Large intestine (tissue), 3 donors: ENCODE measurements at regions not wholly inside any gene's neighbourhood (a gene's known extent, or its start where the extent isn't known, plus 50 kb on each side); places are given as distances from the start of the nearest gene placed in this dataset.

Source experiments
- DNase-seq, 2 donors: peaks; one replicate each; pipeline versions ENCODE4 v3.0.0 to v3.0.0-alpha.2; 2013
- H3K27ac ChIP-seq: one replicate; pipeline ENCODE4 v1.5.1; 2013; ENCODE audit warnings: low read length
- H3K27me3 ChIP-seq: 2 replicates; pipeline ENCODE4 v1.6.1; 2013; ENCODE audit warnings: low read length; ENCODE audit not compliant: control insufficient read depth, insufficient read depth
- H3K36me3 ChIP-seq: 2 replicates; pipeline ENCODE4 v1.6.1; 2013; ENCODE audit warnings: low read length; ENCODE audit not compliant: control insufficient read depth, insufficient read depth
- H3K4me1 ChIP-seq: one replicate; pipeline ENCODE4 v1.6.1; 2013; ENCODE audit warnings: low read length; ENCODE audit not compliant: control insufficient read depth, insufficient read depth
- H3K4me3 ChIP-seq: one replicate; pipeline ENCODE4 v1.5.1; 2013; ENCODE audit warnings: low read length
- H3K9me3 ChIP-seq: one replicate; pipeline ENCODE4 v1.6.1; 2013; ENCODE audit warnings: mild to moderate bottlenecking, low read depth, low read length, moderate library complexity; ENCODE audit not compliant: control insufficient read depth
- WGBS: methylation state at CpG from one replicate; pipeline ENCODE4 v1.1.5; 2013; ENCODE audit warnings: low lambda C conversion rate; ENCODE audit not compliant: insufficient coverage; 5-methylcytosine and 5-hydroxymethylcytosine counted together

DNA sequence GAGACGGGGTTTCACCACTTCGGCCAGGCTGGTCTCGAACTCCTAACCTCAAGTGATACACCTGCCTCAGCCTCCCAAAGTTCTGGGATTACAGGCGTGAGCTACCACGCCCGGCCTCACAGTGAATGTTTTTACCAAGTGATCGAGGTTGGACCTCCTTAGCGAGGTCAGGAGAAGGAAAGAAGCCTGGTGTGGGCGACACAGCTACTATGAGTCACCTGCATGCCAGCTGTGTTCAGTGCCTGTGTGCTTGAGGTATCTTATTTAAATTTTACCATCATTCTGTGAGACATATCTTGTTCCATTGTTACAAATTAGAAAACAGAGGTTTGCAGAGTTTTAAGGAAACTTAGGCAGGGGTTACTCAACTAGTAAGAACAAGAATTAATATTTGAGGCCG is 174.8 kb upstream of the DYNLRB2 start:
- no peak for DNase-seq
- Histone ChIP-seq H3K36me3 (no peaks in the 10 kb centered on the region), H3K4me3 (no peak overlapping the region), H3K27ac (no peak overlapping the region), H3K9me3 (no peaks in the 10 kb centered on the region), H3K27me3 (no peaks in the 10 kb centered on the region), H3K4me1 (no peaks in the 10 kb centered on the region)
- 80% methylated on average over 3 of the region's 10 CpGs for WGBS

DNA sequence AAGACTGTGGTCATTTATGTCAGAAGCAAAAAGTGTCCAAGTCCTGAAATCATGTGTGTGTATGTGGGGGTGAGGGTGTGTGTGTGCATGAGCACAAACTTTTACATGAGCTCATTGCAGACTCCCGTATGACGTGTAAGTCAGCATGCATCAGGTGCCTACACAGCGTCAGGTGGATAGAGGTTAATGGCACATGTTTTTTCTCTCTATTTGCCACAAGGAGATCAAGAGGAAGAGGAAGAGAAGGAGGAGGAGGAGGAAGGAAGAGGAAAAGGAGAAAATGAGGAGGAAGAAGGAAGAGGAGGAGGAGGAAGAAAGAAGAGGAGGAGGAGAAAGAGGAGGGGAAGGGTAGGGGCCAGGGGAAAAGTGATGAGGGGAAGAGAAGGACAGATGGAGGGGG is 178.0 kb upstream of the DYNLRB2 start:
- H3K4me3 ChIP-seq, result no peak overlapping the region
- DNase-seq, result no peak
- 100% methylated on average over 1 of the region's 3 CpGs for WGBS
- H3K27me3 ChIP-seq, result no peaks in the 10 kb centered on the region
- no peaks in the 10 kb centered on the region for H3K36me3 ChIP-seq
- no peaks in the 10 kb centered on the region for H3K4me1 ChIP-seq
- H3K27ac ChIP-seq, result no peak overlapping the region
- no peaks in the 10 kb centered on the region for H3K9me3 ChIP-seq

DNA sequence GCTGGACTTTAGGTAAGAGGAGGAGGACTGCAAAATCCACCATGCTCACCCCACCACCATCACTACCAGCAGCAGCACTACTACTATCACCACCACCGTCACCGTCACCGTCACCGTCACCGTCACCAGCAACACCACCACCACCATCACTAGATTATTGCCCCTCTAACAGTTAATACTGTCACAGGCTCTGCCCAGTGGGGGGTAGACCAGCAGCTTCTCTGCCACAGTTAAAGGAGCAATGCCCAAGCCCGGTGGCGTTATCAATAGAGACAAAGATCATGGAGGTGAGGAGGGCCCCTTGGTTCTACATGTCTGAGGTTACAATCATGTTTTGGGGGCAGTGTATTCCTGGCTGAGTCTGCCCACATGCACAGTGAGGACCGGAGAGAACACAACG is 184.4 kb upstream of the DYNLRB2 start:
- Histone ChIP-seq H3K27ac (no peak overlapping the region), H3K27me3 (no peaks in the 10 kb centered on the region), H3K36me3 (no peaks in the 10 kb centered on the region), H3K9me3 (no peaks in the 10 kb centered on the region), H3K4me3 (no peak overlapping the region), H3K4me1 (no peaks in the 10 kb centered on the region)
- no peak for DNase-seq
- no CpG with 5 or more reads among the region's 9 CpGs for WGBS

DNA sequence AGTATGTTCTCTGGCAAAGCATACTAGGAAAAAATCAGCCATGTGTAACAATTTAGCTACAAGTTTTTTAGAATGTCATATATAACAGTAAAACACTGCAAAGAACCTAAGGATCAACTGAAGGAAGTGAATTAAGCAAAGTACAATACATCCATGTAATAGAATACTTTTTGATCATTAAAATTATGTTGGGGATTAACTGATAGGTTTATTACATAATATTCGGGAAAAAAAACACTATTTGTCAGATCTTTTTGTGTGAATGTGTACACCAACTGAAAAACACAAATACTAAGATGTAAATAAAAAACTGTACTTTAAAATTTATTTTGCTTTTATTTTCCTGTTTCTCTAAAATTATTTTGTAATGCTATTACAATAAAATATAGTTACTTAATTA is 185.5 kb upstream of the DYNLRB2 start:
- DNase-seq, result no peak
- Histone ChIP-seq H3K4me1 (no peaks in the 10 kb centered on the region), H3K27ac (no peak overlapping the region), H3K9me3 (no peaks in the 10 kb centered on the region), H3K36me3 (no peaks in the 10 kb centered on the region), H3K27me3 (no peaks in the 10 kb centered on the region), H3K4me3 (no peak overlapping the region)
- WGBS, result 100% methylated on average over 1 of the region's 1 CpG

DNA sequence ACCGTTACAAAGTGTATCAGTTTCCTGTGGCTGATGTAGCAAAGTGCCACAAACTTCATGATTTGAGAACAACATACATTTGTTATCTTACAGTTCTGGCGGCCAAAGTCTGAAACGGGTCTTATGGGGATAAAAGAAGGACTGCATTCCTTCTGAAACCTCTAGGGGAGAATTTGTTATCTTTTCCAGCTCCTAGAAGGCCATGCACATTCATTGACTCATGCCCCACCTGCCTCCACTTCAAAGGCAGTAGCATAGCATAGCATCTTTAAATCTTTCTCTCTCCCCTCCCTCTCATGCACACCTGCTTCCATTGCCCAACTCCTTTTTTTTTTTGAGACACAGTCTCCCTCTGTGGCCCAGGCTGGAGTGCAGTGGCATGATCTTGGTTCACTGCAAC is 190.7 kb upstream of the DYNLRB2 start:
- Histone ChIP-seq H3K4me3 (no peak overlapping the region), H3K27ac (no peak overlapping the region), H3K27me3 (no peaks in the 10 kb centered on the region), H3K9me3 (no peaks in the 10 kb centered on the region), H3K4me1 (no peaks in the 10 kb centered on the region), H3K36me3 (no peaks in the 10 kb centered on the region)
- DNase-seq, result peak; percentile 9 to 65
- WGBS, result 26% methylated on average over 3 of the region's 3 CpGs

DNA sequence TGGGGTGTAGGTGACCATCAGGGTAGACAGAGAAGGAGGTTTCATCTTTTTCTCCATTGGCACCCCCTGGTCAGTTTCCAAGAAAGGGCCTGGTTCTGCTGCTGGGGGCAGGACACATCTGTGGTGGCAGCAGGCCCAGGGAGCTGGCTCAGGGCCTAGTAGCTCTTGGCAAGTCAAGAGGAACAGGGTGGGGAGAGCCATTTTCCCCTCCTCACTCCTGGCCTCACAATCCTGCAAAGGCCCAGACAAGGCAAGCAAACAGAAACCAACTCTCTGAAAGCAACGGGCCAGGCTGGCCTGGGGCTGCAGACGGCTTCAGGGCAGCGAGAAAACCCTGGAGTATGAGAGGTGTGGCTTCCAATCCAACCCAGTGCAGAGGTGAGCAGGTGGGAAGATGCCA is 192.9 kb upstream of the DYNLRB2 start:
- H3K4me3 ChIP-seq, result no peak overlapping the region
- no peaks in the 10 kb centered on the region for H3K4me1 ChIP-seq
- H3K27ac ChIP-seq, result no peak overlapping the region
- no peaks in the 10 kb centered on the region for H3K36me3 ChIP-seq
- no peaks in the 10 kb centered on the region for H3K27me3 ChIP-seq
- WGBS, result no CpG with 5 or more reads among the region's 3 CpGs
- no peaks in the 10 kb centered on the region for H3K9me3 ChIP-seq
- no peak for DNase-seq

DNA sequence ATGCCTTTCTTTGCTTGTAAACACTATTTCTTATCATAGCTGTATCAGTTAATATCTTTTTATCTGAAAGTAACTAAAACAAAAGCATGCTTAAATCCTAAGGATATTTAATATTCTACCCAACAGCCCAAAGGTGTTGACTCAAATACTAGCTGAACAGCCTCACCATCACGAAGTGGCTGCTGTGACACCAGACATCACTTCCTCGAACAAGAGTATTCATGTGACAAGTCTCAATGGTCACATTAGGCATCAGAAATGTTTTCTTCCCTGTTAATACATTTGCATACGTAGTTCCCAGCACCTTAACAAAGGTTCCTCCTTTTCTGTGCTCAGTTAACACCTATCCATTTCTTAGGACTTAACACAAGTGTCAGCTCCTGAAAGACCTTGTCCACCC is 193.8 kb upstream of the DYNLRB2 start:
- Histone ChIP-seq H3K36me3 (no peaks in the 10 kb centered on the region), H3K27ac (no peak overlapping the region), H3K4me1 (no peaks in the 10 kb centered on the region), H3K9me3 (no peaks in the 10 kb centered on the region), H3K27me3 (no peaks in the 10 kb centered on the region), H3K4me3 (no peak overlapping the region)
- no CpG with 5 or more reads among the region's 3 CpGs for WGBS
- DNase-seq, result no peak

DNA sequence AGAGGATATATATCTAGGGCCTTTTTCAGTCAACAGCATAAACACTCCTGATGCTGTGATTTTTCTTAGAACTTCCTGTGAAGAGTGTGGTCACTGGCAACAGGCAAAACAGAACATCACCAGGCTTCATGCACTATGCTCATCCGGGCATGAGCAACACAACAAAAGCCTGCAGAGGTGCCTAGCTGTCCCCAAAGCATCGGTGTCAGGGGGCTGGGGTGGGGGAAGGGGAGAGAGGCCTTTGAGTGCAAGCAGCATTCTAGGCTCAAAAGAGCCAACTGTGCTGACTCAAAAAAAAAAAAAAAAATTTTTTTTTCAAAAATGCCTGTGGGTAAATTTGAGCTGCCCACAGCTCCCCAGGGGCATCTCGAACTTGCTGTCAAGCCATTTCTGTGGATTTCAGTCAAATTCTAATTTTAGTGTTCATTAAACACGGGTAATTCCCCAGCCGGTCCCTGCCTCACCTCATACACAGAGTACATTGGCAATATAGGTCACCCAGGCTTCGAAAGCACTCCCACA is 194.6 kb upstream of the DYNLRB2 start:
- H3K4me1 ChIP-seq, result no peaks in the 10 kb centered on the region
- no peaks in the 10 kb centered on the region for H3K36me3 ChIP-seq
- no peaks in the 10 kb centered on the region for H3K27me3 ChIP-seq
- no peak overlapping the region for H3K4me3 ChIP-seq
- 80% methylated on average over 1 of the region's 6 CpGs for WGBS
- no peak for DNase-seq
- no peaks in the 10 kb centered on the region for H3K9me3 ChIP-seq
- no peak overlapping the region for H3K27ac ChIP-seq

DNA sequence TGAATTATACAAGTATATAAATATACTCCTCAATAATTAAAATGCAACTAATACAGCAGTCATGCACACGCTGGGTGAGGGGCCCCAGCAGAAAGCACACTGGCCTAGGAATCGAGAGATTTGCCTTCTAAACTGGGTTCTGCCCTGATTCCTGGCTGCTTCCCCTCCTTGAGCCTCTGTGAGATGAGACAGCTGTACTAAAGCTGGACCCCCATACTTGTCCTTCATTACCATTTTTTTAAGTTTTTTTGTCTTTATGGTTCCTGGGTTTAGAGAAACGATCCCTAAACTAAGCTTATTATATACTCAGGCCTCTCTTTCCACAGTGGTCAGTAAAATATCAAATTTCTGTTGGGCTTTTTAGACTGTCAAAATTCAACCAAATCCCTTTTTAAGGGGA is 195.1 kb upstream of the DYNLRB2 start:
- Histone ChIP-seq H3K36me3 (no peaks in the 10 kb centered on the region), H3K27ac (no peak overlapping the region), H3K4me3 (no peak overlapping the region), H3K27me3 (no peaks in the 10 kb centered on the region), H3K9me3 (no peaks in the 10 kb centered on the region), H3K4me1 (no peaks in the 10 kb centered on the region)
- WGBS, result 80% methylated on average over 1 of the region's 3 CpGs
- no peak for DNase-seq

DNA sequence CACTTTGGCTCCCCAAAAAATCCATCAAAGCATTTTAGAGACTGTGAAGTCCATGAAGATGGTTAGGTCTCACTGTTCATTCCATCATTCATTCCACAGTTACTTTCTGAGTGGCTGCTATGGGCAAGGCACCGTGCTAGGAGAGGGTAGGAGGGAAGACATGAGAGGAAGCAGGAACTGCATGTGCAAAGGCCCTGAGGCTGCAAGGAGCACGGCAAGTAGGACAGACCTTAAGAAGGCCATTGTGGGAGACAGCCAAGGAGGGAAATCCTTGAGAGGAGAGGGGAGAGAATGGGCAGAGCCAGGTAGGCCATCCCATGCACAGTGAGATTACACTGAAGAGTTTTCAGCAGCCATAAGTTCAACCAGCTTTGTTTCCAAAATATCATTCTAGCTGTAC is 196.2 kb upstream of the DYNLRB2 start:
- 83% methylated on average over 1 of the region's 2 CpGs for WGBS
- Histone ChIP-seq H3K9me3 (no peaks in the 10 kb centered on the region), H3K27me3 (no peaks in the 10 kb centered on the region), H3K27ac (no peak overlapping the region), H3K4me1 (no peaks in the 10 kb centered on the region), H3K4me3 (no peak overlapping the region), H3K36me3 (no peaks in the 10 kb centered on the region)
- no peak for DNase-seq

DNA sequence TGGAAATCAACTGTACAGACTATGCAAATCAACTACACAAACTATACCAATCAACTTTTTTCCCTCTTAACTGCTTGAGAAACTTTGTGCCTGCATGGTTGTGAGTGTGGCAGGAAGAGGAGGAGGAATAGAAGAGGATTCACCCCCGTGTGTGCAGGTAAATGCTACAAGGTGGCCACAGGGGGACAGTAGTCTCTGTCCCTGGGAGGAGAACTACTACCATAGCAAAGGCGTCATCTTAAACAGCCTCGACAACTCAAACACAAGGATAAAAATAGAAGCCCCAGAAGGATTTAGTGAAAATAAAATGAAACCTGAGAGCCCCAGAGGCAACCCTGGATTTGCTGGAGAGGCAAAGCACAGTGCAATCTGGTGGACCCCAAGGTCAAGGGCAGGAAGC is 199.5 kb upstream of the DYNLRB2 start:
- peak in 1 of 2 donors; percentile 17 for DNase-seq
- Histone ChIP-seq H3K27ac (no peak overlapping the region), H3K36me3 (no peaks in the 10 kb centered on the region), H3K27me3 (no peaks in the 10 kb centered on the region), H3K4me1 (no peaks in the 10 kb centered on the region), H3K4me3 (no peak overlapping the region), H3K9me3 (no peaks in the 10 kb centered on the region)
- WGBS, result no CpG with 5 or more reads among the region's 3 CpGs
